ENCODE measurements at regions not wholly inside any gene's neighbourhood (a gene's known extent, or its start where the extent isn't known, plus 50 kb on each side); places are given as distances from the start of the nearest gene placed in this dataset.

GRCh38 chr10:28072573-28072972 is 73.7 kb upstream of the ODAD2 start:
- TF ChIP-seq, protein P1, sequence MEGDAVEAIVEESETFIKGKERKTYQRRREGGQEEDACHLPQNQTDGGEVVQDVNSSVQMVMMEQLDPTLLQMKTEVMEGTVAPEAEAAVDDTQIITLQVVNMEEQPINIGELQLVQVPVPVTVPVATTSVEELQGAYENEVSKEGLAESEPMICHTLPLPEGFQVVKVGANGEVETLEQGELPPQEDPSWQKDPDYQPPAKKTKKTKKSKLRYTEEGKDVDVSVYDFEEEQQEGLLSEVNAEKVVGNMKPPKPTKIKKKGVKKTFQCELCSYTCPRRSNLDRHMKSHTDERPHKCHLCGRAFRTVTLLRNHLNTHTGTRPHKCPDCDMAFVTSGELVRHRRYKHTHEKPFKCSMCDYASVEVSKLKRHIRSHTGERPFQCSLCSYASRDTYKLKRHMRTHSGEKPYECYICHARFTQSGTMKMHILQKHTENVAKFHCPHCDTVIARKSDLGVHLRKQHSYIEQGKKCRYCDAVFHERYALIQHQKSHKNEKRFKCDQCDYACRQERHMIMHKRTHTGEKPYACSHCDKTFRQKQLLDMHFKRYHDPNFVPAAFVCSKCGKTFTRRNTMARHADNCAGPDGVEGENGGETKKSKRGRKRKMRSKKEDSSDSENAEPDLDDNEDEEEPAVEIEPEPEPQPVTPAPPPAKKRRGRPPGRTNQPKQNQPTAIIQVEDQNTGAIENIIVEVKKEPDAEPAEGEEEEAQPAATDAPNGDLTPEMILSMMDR (conservative IDR thresholded peaks at IDR 0.05): no peak
- TF ChIP-seq ZFX (IDR thresholded peaks at IDR 0.05): no peak
